ENCODE measurements at regions not wholly inside any gene's neighbourhood (a gene's known extent, or its start where the extent isn't known, plus 50 kb on each side); places are given as distances from the start of the nearest gene placed in this dataset.
"Not testable (repeated sequence)": the region's sequence is repeated elsewhere in the genome, so short reads cannot be mapped to it uniquely, and the experiment has no call there.

GRCh38 chr10:81655986-81656385, 219.0 kb upstream of the NRG3 start:
- TF ChIP-seq EZH2phosphoT487 (IDR thresholded peaks at IDR 0.05; ENCODE audit: low read depth, severe bottlenecking, unreplicated experiment): no peak
- TF ChIP-seq EZH2 (IDR thresholded peaks at IDR 0.05; ENCODE audit: borderline replicate concordance): no peak
- no peak for TF ChIP-seq CTCF (IDR thresholded peaks at IDR 0.05; ENCODE audit: poor library complexity)
- Histone ChIP-seq H2AFZ (no peak overlapping the region), H3K79me2 (no peaks in the 10 kb centered on the region), H3K36me3 (replicated peaks; ENCODE audit: insufficient read depth, low read depth) (no peaks in the 10 kb centered on the region), H3K4me3 (no peak overlapping the region), H3K9me2 (replicated peaks; ENCODE audit: insufficient read depth) (no peaks in the 10 kb centered on the region), H3K4me1 (ENCODE audit: insufficient read depth) (no peaks in the 10 kb centered on the region), H3K27me3 (no peaks in the 10 kb centered on the region), H3K9me3 (ENCODE audit: low read depth) (no peaks in the 10 kb centered on the region), H3K27ac (no peak overlapping the region), H3K4me2 (no peak overlapping the region), H4K20me1 (ENCODE audit: insufficient read depth, poor library complexity, severe bottlenecking) (no peaks in the 10 kb centered on the region)
- DNase-seq (ENCODE audit: low spot score): no peak
- whole genome bisulfite sequencing (ENCODE audit: low lambda C conversion rate, missing lambda C conversion rate): 78% methylated on average over 4 of the region's 4 CpGs

DNA sequence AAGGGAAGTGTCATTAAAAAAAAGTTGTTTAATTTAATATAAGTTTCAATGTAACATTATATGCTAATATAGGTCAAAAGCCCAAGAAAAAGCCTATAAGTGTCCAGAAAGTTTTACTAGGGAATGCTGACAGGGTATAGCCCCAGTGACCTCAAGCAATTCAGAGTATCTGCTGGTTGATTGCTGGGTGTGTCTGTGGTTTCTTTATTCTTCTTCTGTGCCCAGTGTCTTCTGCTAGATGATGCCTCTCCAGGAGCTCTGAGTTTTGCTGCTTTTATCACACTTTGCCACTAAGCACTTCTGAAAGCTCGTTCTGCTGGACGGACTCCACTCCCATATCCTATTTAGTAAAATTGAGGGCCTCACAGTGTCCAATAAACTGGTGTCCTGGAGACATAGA, 212.2 kb upstream of the NRG3 start:
- no peak for DNase-seq (ENCODE audit: low spot score)
- no peak overlapping the region for H3K4me2 ChIP-seq

GRCh38 chr10:81664800-81665199, 210.2 kb upstream of the NRG3 start:
- not testable (repeated sequence) for H3K9me2 ChIP-seq (replicated peaks; ENCODE audit: insufficient read depth); H3K4me2 ChIP-seq; DNase-seq (ENCODE audit: low spot score); H3K36me3 ChIP-seq (replicated peaks; ENCODE audit: insufficient read depth, low read depth); H3K27ac ChIP-seq; H3K9me3 ChIP-seq (ENCODE audit: low read depth); H3K4me3 ChIP-seq; H4K20me1 ChIP-seq (ENCODE audit: insufficient read depth, poor library complexity, severe bottlenecking); H2AFZ ChIP-seq; H3K27me3 ChIP-seq; H3K4me1 ChIP-seq (ENCODE audit: insufficient read depth); H3K79me2 ChIP-seq
- 78% methylated on average over 1 of the region's 1 CpG for WGBS (ENCODE audit: low lambda C conversion rate, missing lambda C conversion rate)

More for the DNA sequence above, 212.2 kb upstream of the NRG3 start:
- no peaks in the 10 kb centered on the region for H4K20me1 ChIP-seq (ENCODE audit: insufficient read depth, poor library complexity, severe bottlenecking)
- TF ChIP-seq EZH2 (IDR thresholded peaks at IDR 0.05; ENCODE audit: borderline replicate concordance) (no peak), CTCF (IDR thresholded peaks at IDR 0.05; ENCODE audit: poor library complexity) (no peak), EZH2phosphoT487 (IDR thresholded peaks at IDR 0.05; ENCODE audit: low read depth, severe bottlenecking, unreplicated experiment) (no peak)
- no peak overlapping the region for H3K27ac ChIP-seq
- H2AFZ ChIP-seq: no peak overlapping the region
- 86% methylated on average over 2 of the region's 2 CpGs for WGBS (ENCODE audit: low lambda C conversion rate, missing lambda C conversion rate)
- H3K36me3 ChIP-seq (replicated peaks; ENCODE audit: insufficient read depth, low read depth): no peaks in the 10 kb centered on the region
- no peaks in the 10 kb centered on the region for H3K4me1 ChIP-seq (ENCODE audit: insufficient read depth)
- H3K9me3 ChIP-seq (ENCODE audit: low read depth): no peaks in the 10 kb centered on the region
- H3K9me2 ChIP-seq (replicated peaks; ENCODE audit: insufficient read depth): no peaks in the 10 kb centered on the region
- H3K79me2 ChIP-seq: no peaks in the 10 kb centered on the region
- no peak overlapping the region for H3K4me3 ChIP-seq
- H3K27me3 ChIP-seq: no peaks in the 10 kb centered on the region

- no peaks in the 10 kb centered on the region for H3K4me1 ChIP-seq (ENCODE audit: insufficient read depth)
- H3K27me3 ChIP-seq: no peaks in the 10 kb centered on the region
- H3K9me3 ChIP-seq (ENCODE audit: low read depth): no peaks in the 10 kb centered on the region
- no peak overlapping the region for H3K4me3 ChIP-seq
- no peaks in the 10 kb centered on the region for H3K9me2 ChIP-seq (replicated peaks; ENCODE audit: insufficient read depth)
- no peak overlapping the region for H3K4me2 ChIP-seq
- 89% methylated on average over 4 of the region's 4 CpGs for WGBS (ENCODE audit: low lambda C conversion rate, missing lambda C conversion rate)
- no peak for TF ChIP-seq EZH2phosphoT487 (IDR thresholded peaks at IDR 0.05; ENCODE audit: low read depth, severe bottlenecking, unreplicated experiment)
- TF ChIP-seq CTCF (IDR thresholded peaks at IDR 0.05; ENCODE audit: poor library complexity): no peak
- no peak for TF ChIP-seq EZH2 (IDR thresholded peaks at IDR 0.05; ENCODE audit: borderline replicate concordance)
- H4K20me1 ChIP-seq (ENCODE audit: insufficient read depth, poor library complexity, severe bottlenecking): no peaks in the 10 kb centered on the region
- no peak for DNase-seq (ENCODE audit: low spot score)
- no peaks in the 10 kb centered on the region for H3K79me2 ChIP-seq
- H3K36me3 ChIP-seq (replicated peaks; ENCODE audit: insufficient read depth, low read depth): no peaks in the 10 kb centered on the region
- no peak overlapping the region for H2AFZ ChIP-seq
- no peak overlapping the region for H3K27ac ChIP-seq
Observed at GRCh38 chr10:81674941-81675340, 200.1 kb upstream of the NRG3 start.
